ENCODE measurements at regions not wholly inside any gene's neighbourhood (a gene's known extent, or its start where the extent isn't known, plus 50 kb on each side); places are given as distances from the start of the nearest gene placed in this dataset.

DNA sequence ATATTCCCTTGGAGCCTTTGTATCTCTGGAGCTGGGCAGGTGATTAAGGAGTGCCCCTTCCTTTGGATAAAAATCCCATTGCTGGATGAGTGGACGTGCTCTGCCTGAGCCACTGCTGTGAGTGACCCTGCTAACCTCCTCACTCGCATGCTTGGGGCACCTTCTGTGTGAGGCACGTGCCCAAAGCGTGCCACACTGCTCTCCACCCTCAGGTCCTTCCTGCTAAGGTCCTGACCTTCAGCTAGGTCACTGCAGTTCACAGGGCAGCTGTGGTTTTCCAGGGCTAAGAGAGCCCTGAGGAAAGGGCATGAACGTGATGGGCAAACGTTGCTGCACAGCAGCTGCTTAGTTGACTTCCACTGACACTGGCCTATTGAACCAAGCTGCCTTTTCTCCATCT, 204.4 kb upstream of the COBL start:
- no peak overlapping the region for H3K27ac Mint-ChIP-seq (ENCODE audit: unreplicated experiment)
- no peaks in the 10 kb centered on the region for H3K4me1 Mint-ChIP-seq (ENCODE audit: low read depth)
- H3K36me3 Mint-ChIP-seq (ENCODE audit: low read depth), result no peaks in the 10 kb centered on the region
- no peak for DNase-seq (ENCODE audit: low spot score)
- H3K9me3 Mint-ChIP-seq (ENCODE audit: low read depth), result no peaks in the 10 kb centered on the region
- TF ChIP-seq CTCF (IDR thresholded peaks at IDR 0.05), result no peak
- no peak overlapping the region for H3K4me3 Mint-ChIP-seq (ENCODE audit: unreplicated experiment)
- H3K27me3 Mint-ChIP-seq (ENCODE audit: low read depth), result no peaks in the 10 kb centered on the region

DNA sequence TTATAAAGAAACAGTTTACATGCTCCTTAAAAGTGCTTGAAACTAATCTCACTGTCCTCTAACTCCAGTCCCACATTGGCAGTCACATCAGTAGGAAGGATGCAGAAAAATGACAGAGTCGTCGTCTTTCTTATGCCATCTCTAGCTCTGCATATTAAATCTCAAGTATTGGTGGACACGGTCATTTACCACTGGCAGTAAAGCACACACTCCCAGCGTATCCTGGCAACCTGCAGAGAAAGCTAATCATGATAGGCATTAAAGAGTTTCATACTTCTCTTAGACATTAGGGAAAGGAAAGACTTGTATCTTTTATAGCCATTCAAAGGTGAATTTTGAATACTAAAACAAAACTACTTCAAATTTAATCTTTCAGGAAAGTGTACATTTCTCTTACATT, 202.0 kb upstream of the COBL start:
- Mint-ChIP-seq H3K4me1 (ENCODE audit: low read depth) (no peaks in the 10 kb centered on the region), H3K4me3 (ENCODE audit: unreplicated experiment) (no peak overlapping the region), H3K9me3 (ENCODE audit: low read depth) (no peaks in the 10 kb centered on the region), H3K36me3 (ENCODE audit: low read depth) (no peaks in the 10 kb centered on the region), H3K27ac (ENCODE audit: unreplicated experiment) (no peak overlapping the region), H3K27me3 (ENCODE audit: low read depth) (no peaks in the 10 kb centered on the region)
- no peak for DNase-seq (ENCODE audit: low spot score)
- TF ChIP-seq CTCF (IDR thresholded peaks at IDR 0.05), result no peak

DNA sequence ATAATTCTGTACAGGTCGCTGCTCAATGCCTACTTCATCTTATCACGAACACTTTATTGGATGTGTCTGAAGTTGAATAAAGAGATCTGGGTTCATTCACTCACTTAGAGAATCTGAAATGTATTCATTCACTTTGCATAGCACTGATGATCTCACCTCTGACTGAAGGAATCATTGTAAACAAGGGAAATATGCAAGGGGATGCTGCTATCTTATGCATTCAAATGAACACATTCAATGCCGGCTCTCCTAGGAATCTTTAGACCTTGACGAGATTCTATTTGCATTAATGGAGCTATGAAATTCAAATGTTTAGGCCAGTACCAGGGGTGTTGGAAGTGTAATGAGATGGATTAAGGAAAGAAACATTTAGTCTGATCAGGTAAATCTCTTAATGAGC, 200.6 kb upstream of the COBL start:
- TF ChIP-seq CTCF (IDR thresholded peaks at IDR 0.05), result no peak
- no peak overlapping the region for H3K4me3 Mint-ChIP-seq (ENCODE audit: unreplicated experiment)

GRCh38 chr7:51501620-51502019, 185.0 kb upstream of the COBL start:
- H3K27me3 Mint-ChIP-seq (ENCODE audit: low read depth), result no peaks in the 10 kb centered on the region
- no peak for DNase-seq (ENCODE audit: low spot score)
- H3K36me3 Mint-ChIP-seq (ENCODE audit: low read depth), result no peaks in the 10 kb centered on the region
- no peaks in the 10 kb centered on the region for H3K4me1 Mint-ChIP-seq (ENCODE audit: low read depth)
- TF ChIP-seq CTCF (IDR thresholded peaks at IDR 0.05), result no peak
- H3K4me3 Mint-ChIP-seq (ENCODE audit: unreplicated experiment), result no peak overlapping the region
- H3K27ac Mint-ChIP-seq (ENCODE audit: unreplicated experiment), result no peak overlapping the region
- H3K9me3 Mint-ChIP-seq (ENCODE audit: low read depth), result no peaks in the 10 kb centered on the region

More for the DNA sequence above, 200.6 kb upstream of the COBL start:
- H3K4me1 Mint-ChIP-seq (ENCODE audit: low read depth), result no peaks in the 10 kb centered on the region
- no peak for DNase-seq (ENCODE audit: low spot score)
- H3K36me3 Mint-ChIP-seq (ENCODE audit: low read depth), result no peaks in the 10 kb centered on the region
- H3K27ac Mint-ChIP-seq (ENCODE audit: unreplicated experiment), result no peak overlapping the region
- H3K9me3 Mint-ChIP-seq (ENCODE audit: low read depth), result peaks cover under 1% of the 10 kb centered on the region
- H3K27me3 Mint-ChIP-seq (ENCODE audit: low read depth), result no peaks in the 10 kb centered on the region

DNA sequence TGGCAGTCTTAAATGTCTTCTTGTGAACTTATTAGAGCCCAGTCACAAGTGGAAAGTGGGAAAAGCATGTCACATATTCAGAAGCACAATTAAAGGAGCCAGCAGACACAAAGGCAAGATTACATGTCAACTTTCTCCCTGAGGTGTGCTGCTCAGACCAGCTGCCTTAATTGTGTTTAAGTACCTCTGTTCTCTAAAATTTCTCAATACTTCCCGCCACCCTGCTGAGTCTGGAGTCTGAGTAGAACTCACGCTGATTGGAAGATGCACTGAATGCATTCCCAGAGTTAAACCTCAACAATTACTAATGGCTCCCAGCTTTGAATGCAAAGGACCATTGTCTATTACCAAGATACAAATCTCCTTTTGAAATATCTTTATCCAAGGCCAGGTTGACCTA, 166.4 kb upstream of the COBL start:
- Mint-ChIP-seq H3K27me3 (ENCODE audit: low read depth) (peaks cover 2% of the 10 kb centered on the region), H3K4me1 (ENCODE audit: low read depth) (no peaks in the 10 kb centered on the region), H3K9me3 (ENCODE audit: low read depth) (peaks cover 5% of the 10 kb centered on the region), H3K36me3 (ENCODE audit: low read depth) (no peaks in the 10 kb centered on the region), H3K27ac (ENCODE audit: unreplicated experiment) (no peak overlapping the region), H3K4me3 (ENCODE audit: unreplicated experiment) (no peak overlapping the region)
- no peak for DNase-seq (ENCODE audit: low spot score)
- no peak for TF ChIP-seq CTCF (IDR thresholded peaks at IDR 0.05)

All from chondrocyte (in vitro differentiated cells).